ENCODE measurements at regions not wholly inside any gene's neighbourhood (a gene's known extent, or its start where the extent isn't known, plus 50 kb on each side); places are given as distances from the start of the nearest gene placed in this dataset.

GRCh38 chr1:10947181-10947580, 65.3 kb upstream of the TARDBP start:
- no peaks in the 10 kb centered on the region for H3K36me3 ChIP-seq (ENCODE audit: insufficient read depth, low read length)
- peaks cover 27% of the 10 kb centered on the region; the same call in 1 of the 2 replicates for H4K20me1 ChIP-seq (ENCODE audit: insufficient read depth, low read length)
- H3K27ac ChIP-seq (ENCODE audit: low read length), result no peak overlapping the region
- no peak for ATAC-seq (ENCODE audit: insufficient read depth, low read depth)
- no peak overlapping the region for H2AFZ ChIP-seq (ENCODE audit: low read depth, low read length)
- no peaks in the 10 kb centered on the region for H3K79me2 ChIP-seq (ENCODE audit: insufficient read depth, low read length)
- H3K4me2 ChIP-seq (ENCODE audit: insufficient read depth, low read length), result no peak overlapping the region
- no peak for DNase-seq
- no peak overlapping the region for H3K4me3 ChIP-seq (ENCODE audit: low read depth in 1 of 2, low read length in 2 of 2)
- peaks cover 27% of the 10 kb centered on the region for H3K27me3 ChIP-seq (ENCODE audit: insufficient read depth, low read length, poor library complexity)
- H3K4me1 ChIP-seq (ENCODE audit: insufficient read depth, low read length), result peaks cover 6% of the 10 kb centered on the region
- H3K9ac ChIP-seq (ENCODE audit: low read depth, low read length), result no peak overlapping the region
- no peak for TF ChIP-seq EZH2 (IDR thresholded peaks at IDR 0.05; ENCODE audit: borderline replicate concordance, low read depth, low read length, severe bottlenecking)
- no peak for TF ChIP-seq CTCF (IDR thresholded peaks at IDR 0.05; ENCODE audit: borderline replicate concordance, extremely low read depth, low read length, poor library complexity, severe bottlenecking)
- no peaks in the 10 kb centered on the region for H3K9me3 ChIP-seq (ENCODE audit: insufficient read depth, low read length, severe bottlenecking)

- H3K79me2 ChIP-seq (ENCODE audit: insufficient read depth, low read length), result no peaks in the 10 kb centered on the region
- H4K20me1 ChIP-seq (ENCODE audit: insufficient read depth, low read length), result peaks cover 22% of the 10 kb centered on the region; the same call in 1 of the 2 replicates
- H3K9ac ChIP-seq (ENCODE audit: low read depth, low read length), result no peak overlapping the region
- no peak overlapping the region for H3K4me2 ChIP-seq (ENCODE audit: insufficient read depth, low read length)
- H3K4me1 ChIP-seq (ENCODE audit: insufficient read depth, low read length), result peaks cover 5% of the 10 kb centered on the region
- H3K36me3 ChIP-seq (ENCODE audit: insufficient read depth, low read length), result no peaks in the 10 kb centered on the region
- ATAC-seq (ENCODE audit: insufficient read depth, low read depth) (no peak), DNase-seq (no peak)
- no peak overlapping the region for H2AFZ ChIP-seq (ENCODE audit: low read depth, low read length)
- no peak overlapping the region for H3K27ac ChIP-seq (ENCODE audit: low read length)
- H3K27me3 ChIP-seq (ENCODE audit: insufficient read depth, low read length, poor library complexity), result peaks cover 23% of the 10 kb centered on the region
- TF ChIP-seq CTCF (IDR thresholded peaks at IDR 0.05; ENCODE audit: borderline replicate concordance, extremely low read depth, low read length, poor library complexity, severe bottlenecking) (no peak), EZH2 (IDR thresholded peaks at IDR 0.05; ENCODE audit: borderline replicate concordance, low read depth, low read length, severe bottlenecking) (no peak)
- no peak overlapping the region for H3K4me3 ChIP-seq (ENCODE audit: low read depth in 1 of 2, low read length in 2 of 2)
- H3K9me3 ChIP-seq (ENCODE audit: insufficient read depth, low read length, severe bottlenecking), result no peaks in the 10 kb centered on the region
Measured at GRCh38 chr1:10947691-10948462, 64.6 kb upstream of the TARDBP start.

GRCh38 chr1:10948463-10948775, 64.0 kb upstream of the TARDBP start:
- Histone ChIP-seq H3K9me3 (ENCODE audit: insufficient read depth, low read length, severe bottlenecking) (no peaks in the 10 kb centered on the region), H4K20me1 (ENCODE audit: insufficient read depth, low read length) (peaks cover 17% of the 10 kb centered on the region; the same call in 1 of the 2 replicates), H3K4me2 (ENCODE audit: insufficient read depth, low read length) (no peak overlapping the region), H3K4me3 (ENCODE audit: low read depth in 1 of 2, low read length in 2 of 2) (no peak overlapping the region), H2AFZ (ENCODE audit: low read depth, low read length) (no peak overlapping the region), H3K27ac (ENCODE audit: low read length) (no peak overlapping the region), H3K9ac (ENCODE audit: low read depth, low read length) (no peak overlapping the region), H3K4me1 (ENCODE audit: insufficient read depth, low read length) (peaks cover 5% of the 10 kb centered on the region), H3K27me3 (ENCODE audit: insufficient read depth, low read length, poor library complexity) (peaks cover 19% of the 10 kb centered on the region), H3K36me3 (ENCODE audit: insufficient read depth, low read length) (no peaks in the 10 kb centered on the region), H3K79me2 (ENCODE audit: insufficient read depth, low read length) (no peaks in the 10 kb centered on the region)
- ATAC-seq (ENCODE audit: insufficient read depth, low read depth), result no peak
- TF ChIP-seq EZH2 (IDR thresholded peaks at IDR 0.05; ENCODE audit: borderline replicate concordance, low read depth, low read length, severe bottlenecking) (no peak), CTCF (IDR thresholded peaks at IDR 0.05; ENCODE audit: borderline replicate concordance, extremely low read depth, low read length, poor library complexity, severe bottlenecking) (no peak)
- no peak for DNase-seq

Measured in DND-41 (cell line).